HG03378 (cell line): ENCODE measurements at regions not wholly inside any gene's neighbourhood (a gene's known extent, or its start where the extent isn't known, plus 50 kb on each side); places are given as distances from the start of the nearest gene placed in this dataset.

Experiments
- ATAC-seq: cut with Tn5 transposase; IDR thresholded peaks from one replicate; pipeline ENCODE4 v1.9.1; 2021; ENCODE audit warnings: mild to moderate bottlenecking, moderate library complexity; ENCODE audit not compliant: unreplicated experiment

DNA sequence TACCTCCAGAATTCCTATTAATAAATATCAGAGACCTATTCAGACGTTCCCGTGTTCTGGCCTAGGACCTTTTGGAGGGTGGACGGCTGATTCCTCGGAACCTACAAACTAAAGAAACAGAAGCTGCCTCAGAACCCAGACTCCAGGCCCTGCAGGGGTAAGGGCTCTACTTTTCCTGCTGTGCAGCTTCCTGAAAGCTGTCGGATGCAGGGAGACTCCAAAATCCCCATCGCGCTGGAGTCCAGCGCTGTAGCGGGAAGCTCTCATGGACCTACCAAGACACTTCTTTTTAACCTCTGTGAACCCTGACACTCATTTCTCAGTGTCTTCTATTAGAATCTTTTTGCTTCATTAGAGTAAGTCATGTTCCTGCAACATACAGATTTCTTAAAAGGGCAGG is 244.5 kb upstream of the PITRM1 start:
- ATAC-seq = no peak

DNA sequence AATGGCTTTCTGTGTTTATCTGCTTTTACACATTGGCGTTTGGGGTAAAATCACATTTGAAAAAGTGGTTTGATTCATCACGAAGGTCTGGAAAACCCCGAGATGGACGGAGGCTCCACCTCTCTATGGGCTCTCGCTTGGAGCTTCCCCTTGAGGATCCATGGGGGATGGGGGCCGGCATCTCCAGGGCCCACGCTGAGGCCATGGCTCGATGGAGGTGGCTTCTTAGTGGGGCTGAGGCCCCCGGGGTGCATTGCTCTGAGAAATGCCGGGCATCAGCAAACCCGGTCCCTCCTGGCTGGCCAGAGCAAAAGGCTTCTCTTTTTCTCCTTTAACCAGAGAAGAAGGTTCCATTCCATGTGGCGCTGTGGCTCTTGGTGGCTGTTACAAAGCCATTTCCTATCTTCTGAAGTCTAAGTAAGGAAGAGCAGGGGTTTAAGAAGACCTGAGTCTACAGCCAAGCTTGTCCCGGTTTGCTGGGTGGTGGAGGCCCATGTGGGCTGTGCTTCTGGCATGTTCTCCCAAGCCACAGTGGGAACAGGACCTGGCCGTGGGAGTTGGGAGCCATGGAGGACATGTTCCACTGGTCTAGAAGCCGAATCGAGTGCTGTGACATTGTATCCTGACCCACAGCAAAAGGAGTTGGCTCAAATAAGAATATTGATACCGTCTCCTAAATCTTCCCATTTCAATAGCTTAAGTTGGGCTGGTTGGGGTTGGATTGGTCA is 243.5 kb upstream of the PITRM1 start:
- no peak for ATAC-seq

DNA sequence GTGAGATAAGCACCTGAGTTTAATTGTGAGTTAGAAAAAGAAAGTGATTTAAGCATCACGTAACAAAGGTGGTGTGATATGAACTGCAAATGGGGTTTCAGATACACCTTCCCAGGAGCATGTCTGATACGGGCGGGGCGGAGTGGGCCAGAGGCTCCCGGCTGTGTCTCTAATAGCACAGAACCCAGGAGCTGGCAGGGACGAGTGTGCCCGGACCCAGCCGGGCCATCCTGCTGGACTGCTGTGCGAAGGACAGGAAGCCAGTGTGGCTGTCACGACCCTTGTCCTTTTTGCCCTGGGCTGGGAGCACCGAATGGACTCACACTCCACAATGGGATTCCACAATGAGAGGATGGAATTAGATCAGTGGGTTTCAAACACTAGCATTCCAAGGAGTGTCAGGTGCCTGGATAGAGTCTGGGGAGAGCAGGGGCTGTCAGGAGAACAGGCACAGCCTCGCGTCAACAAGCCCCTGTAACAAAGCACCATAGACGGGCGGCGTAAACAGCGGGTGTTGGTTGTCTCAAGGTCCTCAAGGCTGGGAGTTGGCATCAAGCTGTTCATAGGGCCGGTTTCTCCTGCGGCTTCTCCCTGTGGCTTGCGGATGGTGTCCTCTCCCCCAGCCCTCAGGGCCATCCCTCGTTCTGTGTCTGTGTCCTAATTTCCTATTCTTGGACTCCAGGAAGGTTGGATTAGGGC is 242.6 kb upstream of the PITRM1 start:
- ATAC-seq = no peak

DNA sequence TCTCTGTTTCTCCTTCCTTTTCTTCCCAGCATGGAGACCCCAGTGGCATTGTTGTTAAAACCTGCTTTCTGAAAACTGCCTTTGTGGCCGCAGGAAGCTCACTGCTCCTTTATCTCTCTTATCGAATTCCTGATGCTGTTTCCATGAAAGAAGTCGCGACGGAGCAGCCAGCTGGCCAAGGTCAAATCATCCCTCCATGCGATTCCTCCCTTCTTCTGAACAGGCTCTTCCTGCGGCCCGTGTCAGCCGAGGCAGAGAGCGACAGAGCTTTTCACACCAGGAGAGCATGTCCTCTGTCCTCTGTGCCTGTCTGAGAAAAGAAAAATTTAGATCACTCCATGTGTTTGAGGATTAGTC is 242.1 kb upstream of the PITRM1 start:
- ATAC-seq = no peak

DNA sequence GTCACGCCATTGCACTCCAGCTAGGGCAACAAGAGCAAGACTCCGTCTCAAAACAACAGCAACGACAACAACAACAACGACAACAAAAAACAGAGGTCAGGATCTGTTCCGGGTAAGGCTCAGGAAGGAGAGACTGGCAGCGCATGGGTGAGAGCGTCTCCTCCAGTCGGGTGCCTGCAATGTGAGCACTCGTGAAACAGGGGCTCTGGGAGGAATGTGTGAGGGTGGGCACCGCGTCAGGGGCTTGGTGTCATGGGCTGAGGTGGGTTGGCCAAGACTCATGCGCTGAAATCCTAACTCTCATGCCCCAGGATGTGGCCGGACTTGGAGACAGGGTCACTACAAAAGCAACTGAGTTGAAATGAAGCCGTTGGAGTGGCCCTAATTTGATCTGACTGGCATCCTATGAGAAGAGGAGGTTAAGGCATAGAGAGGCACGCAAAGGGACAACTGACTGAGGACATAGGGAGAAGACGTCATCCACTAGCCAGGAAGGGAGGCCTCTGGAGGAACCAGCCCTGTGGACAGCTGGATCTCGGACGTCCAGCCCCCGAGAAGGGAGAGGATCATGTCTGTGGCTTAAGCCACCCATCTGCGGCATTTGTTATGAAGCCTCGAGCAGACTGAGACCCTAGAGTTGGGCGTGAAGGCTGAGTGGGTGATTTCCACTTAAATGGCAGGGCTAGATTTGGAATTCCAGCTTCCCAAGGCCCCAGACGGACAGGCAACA is 241.5 kb upstream of the PITRM1 start:
- ATAC-seq = no peak

DNA sequence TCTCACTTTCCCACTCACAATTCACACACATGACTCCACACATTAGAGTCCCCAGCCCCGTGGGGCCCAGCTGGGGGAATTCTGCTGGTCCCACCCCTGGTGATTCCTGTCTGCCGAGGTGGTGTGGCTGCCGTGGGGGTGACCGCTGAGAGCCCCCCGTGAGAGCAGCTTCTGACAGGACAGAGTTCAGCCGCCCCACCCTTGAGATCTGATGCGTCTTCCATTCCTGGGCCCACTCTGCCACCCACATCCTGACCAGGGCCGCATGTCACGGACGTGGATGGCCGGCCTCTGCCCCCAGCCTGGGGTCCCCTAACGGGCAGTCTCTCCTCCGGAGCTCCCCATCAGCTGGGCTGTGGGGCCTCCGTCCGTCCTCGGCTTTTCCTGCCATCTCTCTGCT is 240.1 kb upstream of the PITRM1 start:
- ATAC-seq = no peak

DNA sequence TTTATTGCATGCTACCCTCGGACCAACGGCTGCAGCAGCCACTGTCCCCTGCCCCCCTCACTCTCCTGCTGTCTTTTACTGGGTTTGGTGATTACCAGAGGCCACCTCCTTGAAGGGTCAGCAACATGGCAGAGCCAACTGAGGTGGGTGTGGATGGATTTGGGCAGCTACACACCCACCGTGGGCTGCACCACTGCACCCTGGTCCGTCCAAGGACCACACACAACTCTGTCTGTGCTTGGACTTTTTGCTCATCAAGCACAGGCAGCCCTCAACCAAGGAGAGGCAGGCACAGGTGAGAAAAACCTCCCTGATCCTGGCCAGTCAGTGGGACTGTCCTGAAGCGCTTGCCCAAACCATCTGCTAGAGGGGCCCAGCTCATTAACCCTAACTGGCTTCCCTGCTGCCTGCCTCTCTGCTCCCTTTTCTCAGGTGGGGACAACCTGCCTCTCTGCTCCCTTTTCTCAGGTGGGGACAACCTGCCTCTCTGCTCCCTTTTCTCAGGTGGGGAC is 239.5 kb upstream of the PITRM1 start:
- no peak for ATAC-seq

DNA sequence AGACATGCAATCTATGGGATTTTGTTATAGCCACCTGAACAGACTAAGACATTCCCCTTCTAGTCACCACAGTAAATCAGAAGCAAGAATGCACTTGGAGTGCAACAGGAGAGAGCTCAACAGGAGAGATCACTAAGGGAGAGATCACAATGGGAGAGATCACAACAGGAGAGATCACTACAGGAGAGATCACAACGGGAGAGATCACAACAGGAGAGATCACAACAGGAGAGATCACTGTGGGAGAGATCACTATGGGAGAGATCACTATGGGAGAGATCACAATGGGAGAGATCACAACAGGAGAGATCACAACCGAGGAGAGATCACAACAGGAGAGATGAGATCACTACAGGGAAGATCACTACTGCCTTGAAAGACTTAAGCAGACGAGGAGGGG is 238.5 kb upstream of the PITRM1 start:
- ATAC-seq = no peak

DNA sequence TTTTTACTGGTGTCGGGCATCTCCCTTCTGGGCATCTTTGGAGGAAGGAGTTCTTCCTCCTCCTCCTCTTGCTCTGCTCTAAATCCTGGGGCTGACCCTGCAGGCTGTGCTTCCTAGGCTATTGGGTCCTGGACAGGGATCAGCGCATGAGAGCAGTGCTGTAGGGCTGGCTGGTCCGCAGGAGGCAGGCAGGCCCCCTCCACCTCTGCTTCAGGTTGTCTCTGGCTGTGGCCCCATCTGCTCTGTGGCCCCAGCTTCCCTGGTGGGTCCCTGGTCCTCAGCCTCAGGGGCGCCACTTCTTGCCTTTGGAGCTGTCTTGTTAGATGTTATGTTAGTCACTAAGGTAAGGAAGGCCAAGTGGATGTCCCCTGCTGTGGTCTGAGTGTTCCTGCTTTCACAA is 237.3 kb upstream of the PITRM1 start:
- ATAC-seq = no peak

DNA sequence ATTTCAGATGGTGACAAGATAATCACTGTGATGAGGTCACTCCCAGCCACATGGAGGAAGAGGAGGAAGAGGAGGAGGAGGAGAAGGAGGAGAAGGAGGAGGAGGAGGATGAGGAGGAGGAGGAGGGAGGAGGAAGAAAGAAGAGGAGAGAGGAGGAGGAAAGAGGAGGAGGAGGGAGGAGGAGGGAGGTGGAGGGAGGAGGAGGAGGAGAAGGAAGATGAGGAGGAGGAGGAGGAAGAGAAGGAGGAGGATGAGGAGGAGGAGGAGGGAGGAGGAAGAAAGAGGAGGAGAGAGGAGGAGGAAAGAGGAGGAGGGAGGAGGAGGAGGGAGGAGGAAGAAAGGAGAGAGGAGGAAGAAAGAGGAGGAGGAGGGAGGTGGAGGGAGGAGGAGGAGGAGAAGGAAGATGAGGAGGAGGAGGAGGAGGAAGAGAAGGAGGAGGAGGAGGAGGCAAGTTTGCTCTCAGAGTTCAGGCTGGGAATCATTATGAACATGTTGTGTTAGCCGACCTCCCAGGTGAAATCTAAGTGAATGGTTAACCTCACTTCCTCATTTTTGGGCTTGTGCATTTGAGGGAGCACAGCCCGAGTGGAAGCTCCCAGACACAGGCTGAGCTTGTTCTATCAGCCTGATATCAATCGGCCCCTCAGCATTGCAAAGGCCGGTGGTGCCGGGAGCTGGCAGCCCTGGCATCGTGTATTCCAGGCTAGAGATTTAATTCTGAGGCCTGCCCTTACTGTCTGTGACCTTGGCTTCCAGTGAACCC is 236.2 kb upstream of the PITRM1 start:
- peak; percentile 66 for ATAC-seq

DNA sequence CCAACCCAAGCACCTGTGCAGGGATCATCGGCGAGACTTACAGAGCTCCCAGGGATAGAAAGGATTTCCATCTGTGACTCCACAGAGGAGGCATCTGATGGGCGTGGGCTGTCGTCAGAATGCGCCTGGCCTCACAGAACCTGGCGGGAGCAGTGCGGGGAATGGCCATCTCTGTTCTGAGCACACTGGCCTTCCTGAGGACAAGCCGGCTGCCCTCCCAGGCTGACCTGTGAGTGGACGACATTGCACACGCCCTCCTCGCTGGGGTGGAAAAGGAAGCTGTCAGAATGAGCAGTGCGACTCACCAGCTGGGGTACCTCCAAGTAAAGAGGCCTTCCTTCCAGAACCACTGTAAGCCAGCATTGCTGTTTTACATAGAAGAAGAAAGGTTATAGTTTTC is 234.6 kb upstream of the PITRM1 start:
- no peak for ATAC-seq

DNA sequence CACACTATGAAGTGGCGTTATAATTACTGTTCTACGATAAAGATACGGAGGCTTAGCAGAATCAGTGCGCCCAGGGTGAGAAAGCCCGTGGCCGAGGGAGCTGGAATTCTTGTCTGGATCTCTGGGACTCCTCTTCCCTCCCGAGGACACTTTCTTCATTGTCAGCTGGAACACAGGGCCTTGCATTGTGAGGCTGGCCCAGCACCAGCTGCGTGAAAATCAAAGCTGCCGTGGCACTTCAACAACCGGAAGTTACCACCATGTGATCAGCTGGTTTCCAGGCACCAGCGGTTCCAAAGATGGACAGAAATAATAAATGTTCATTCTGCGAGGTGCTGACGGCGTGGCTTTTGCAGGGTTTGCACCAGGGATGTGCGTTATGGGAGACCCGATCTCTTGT is 234.0 kb upstream of the PITRM1 start:
- no peak for ATAC-seq

DNA sequence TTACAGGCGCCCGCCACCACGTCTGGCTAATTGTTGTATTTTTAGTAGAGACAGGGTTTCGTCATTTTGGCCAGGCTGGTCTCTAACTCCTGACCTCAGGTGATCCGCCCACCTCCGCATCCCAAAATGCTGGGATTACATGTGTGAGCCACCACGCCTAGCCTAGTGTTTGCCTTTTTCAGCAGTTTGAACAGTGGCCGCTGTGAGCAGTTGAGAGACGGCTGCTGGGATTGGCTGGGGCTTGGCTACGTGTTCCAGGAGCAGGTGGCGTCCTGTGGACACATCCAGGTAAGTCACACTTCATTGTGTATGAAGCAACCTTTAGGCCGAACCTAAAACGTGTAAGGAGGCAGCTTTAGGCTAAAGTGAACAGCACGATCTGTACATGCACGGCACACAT is 231.8 kb upstream of the PITRM1 start:
- no peak for ATAC-seq

DNA sequence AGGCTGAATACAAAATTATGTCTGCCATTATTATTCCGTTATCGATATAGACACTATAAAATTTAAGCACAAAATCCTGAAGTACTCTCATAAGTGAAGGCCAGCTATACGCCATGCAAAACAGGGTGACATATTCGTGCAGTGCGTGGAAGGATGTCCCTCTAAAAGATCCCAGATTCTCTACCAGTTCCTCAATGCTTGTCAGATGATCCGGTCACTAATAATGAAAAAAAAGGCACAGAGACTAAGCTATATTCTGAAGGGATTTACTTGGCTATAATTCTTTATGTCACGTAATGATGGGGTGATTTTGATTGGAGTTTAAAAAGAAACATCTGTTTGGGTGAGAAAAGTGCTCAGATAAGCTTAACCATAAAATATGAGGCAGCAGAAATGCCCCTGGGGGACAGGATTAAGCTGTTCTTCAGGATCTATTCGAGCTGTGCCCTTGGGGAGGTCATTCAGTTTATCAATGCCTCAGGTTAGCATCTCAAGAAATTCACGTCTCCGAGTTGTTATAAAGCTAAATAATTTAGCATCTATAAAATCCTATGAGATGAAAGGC is 229.7 kb upstream of the PITRM1 start:
- no peak for ATAC-seq

DNA sequence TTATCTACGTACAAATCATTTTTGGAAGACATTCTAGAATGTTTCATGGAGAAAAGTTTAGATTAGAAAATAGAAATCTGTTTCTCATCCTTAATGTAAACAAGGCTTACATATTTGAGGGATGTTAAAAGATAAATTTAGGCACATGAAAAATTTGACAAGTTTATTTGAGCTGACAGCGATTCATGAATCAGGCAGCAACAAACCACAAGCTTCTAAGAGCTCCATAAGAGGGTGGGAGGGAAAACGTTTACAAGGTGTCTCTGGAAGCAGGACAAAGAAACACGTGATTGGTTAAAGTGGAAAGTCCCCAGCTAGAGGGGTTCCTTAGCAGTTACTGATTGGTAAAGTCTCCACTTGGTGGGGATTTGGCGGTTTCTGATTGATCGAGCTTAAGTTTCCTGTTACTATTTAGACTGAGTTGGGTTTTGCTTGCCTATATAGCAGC is 228.9 kb upstream of the PITRM1 start:
- ATAC-seq = no peak

DNA sequence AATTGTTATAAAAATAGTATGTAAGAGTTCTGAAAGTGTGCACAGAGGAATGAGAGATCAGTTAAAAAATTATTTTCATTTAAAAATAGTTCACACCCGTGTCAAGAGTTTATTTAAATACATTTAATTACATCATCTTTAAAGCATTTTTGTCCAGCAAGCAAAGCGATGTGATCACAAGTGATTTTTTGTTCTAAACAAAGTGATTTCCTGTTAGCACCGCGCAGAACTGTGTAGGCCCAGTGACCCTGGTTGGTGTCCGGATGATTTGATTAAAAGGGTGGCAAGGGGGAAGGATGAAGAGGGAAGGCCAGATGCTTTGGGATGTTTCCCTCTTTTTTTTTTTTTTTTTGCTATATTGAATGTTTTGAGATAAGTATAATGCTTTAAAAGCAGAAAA is 227.8 kb upstream of the PITRM1 start:
- ATAC-seq = no peak

DNA sequence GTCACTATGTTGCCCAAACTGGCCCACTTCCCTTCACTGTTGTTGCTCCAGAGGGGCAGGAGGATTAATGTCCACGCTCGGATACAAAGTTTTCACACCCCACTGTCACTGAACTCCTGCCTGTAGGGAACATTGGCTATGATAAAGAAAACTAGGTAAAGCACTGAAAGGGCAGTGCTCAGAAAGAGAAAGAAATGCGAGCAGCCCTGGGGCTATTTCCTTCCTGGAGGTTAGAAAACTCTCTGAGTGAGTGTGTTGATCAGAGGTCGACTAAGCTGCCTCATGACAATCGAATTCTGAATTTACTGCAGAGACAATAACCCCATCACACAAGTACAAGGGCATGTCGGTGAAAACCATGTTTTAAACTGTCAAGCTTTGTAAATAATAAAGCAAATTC is 227.2 kb upstream of the PITRM1 start:
- no peak for ATAC-seq

DNA sequence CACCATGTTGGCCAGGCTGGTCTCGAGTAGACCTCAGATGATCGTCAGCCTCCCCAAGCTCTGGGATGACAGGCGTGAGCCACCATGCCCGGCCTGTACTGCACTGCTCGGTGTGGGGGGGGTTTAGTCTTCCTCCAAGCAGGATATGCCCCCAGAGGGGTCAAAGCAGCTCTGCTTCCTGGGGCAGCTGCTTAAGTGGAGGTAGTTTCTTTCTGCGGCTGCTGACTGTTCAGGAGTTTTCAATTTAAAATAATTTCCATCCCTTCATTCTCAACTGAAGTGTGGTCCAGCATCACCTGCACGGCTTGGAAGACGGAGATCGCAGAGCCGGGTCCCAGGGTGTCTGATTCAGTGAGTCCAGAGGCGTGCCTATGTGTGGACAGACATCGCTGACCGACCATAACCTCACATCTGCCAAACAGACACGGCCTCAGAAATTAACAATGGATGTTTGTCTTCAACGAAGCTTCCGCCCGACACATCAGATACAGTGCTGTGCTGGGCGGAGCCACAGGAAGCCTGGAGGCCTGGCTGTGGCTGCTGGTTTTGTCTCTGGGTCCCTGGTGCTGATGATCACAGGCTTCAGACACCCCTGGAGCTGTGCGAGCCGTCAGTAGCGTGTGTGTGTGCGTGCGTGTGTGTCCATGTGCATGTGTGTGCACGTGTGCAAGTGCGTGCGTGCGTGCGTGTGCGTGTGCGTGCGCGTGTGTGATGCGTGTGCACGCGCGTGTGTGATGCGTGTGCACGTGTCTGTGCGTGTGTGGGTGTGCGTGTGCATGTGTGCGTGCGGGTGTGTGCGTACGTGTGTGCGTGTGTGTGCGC is 226.5 kb upstream of the PITRM1 start:
- ATAC-seq = no peak

DNA sequence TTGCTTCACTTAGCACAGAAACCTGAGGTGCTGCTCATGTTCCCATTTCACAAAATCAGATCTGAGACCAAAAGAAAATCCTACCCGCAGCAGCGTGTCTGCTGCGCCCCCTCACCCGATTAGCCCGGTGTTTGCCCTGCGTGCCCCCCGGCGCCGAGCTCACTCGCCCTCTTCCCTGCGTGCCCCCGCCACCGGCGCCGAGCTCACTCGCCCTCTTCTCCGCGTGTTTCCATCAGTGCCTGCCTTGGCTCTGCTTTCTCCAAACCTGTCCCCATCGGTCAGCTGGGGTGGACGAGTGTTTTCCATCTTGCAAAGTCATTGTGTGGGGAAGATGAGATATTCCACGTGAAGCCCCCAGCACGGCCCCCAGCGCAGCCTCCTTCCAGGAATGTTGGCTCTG is 225.3 kb upstream of the PITRM1 start:
- no peak for ATAC-seq

DNA sequence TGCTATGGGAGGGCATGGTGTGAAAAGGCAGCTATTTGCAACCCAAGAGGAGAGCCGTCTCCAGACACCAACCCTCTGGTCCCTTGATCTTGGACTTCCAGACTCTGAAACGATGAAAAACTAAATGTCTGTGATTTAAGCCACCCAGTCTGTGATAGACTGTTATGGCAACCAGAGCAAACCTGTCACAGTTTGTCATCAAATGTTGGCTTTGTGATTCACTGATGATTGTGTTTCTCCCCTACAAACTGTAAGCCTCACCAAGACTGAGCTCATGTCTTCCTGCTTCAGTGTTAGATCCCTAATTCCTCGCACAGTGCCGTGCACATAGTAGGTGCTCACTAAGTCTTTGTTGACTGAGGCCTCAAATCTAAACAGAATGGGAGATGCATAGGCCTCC is 224.6 kb upstream of the PITRM1 start:
- ATAC-seq = no peak
